HepG2 (cell line): ENCODE measurements at regions not wholly inside any gene's neighbourhood (a gene's known extent, or its start where the extent isn't known, plus 50 kb on each side); places are given as distances from the start of the nearest gene placed in this dataset.

Source experiments
- ARNT ChIP-seq: fragments of 450-650 bp; IDR thresholded peaks from 2 replicates; pipeline ENCODE4 v1.6.1; 2017
- KAT7 ChIP-seq: IDR thresholded peaks from 2 replicates; pipeline ENCODE4 v1.6.1; 2018; ENCODE audit warnings: borderline replicate concordance, missing compliant biosample characterization
- SOX6 ChIP-seq, 2 experiments: fragments of 450-650 bp in 1 of 2; sonication (generic) in 1 of 2; formaldehyde crosslinking in 1 of 2; IDR thresholded peaks; 2 replicates each; pipeline versions ENCODE4 v1.4.0 to v1.6.1; 2017 to 2020; ENCODE audit warnings: antibody characterized with exemption in 1 of 2, mild to moderate bottlenecking in 1 of 2, missing genetic modification reagents in 1 of 2
- ZNF260 ChIP-seq: sonication (generic); formaldehyde crosslinking; IDR thresholded peaks from 2 replicates; pipeline ENCODE4 v1.4.0; 2020; ENCODE audit warnings: missing genetic modification reagents, low read depth, mild to moderate bottlenecking, borderline replicate concordance
- ZNF326 ChIP-seq: sonication (generic); formaldehyde crosslinking; IDR thresholded peaks from 2 replicates; pipeline ENCODE4 v1.4.0; 2020; ENCODE audit warnings: missing genetic modification reagents, borderline replicate concordance
- ZNF709 ChIP-seq: sonication (generic); formaldehyde crosslinking; IDR thresholded peaks from 2 replicates; pipeline ENCODE4 v1.5.0; 2020; ENCODE audit warnings: mild to moderate bottlenecking, missing genetic modification reagents
- TF ChIP-seq, protein P1 (sequence below): sonication (generic); formaldehyde crosslinking; IDR thresholded peaks from 2 replicates; pipeline ENCODE4 v1.4.0; 2020; ENCODE audit warnings: mild to moderate bottlenecking, missing genetic modification reagents, borderline replicate concordance
- TF ChIP-seq, protein P2 (sequence below): sonication (generic); formaldehyde crosslinking; IDR thresholded peaks from 2 replicates; pipeline ENCODE4 v1.5.1; 2020; ENCODE audit warnings: missing genetic modification reagents, mild to moderate bottlenecking, borderline replicate concordance

DNA sequence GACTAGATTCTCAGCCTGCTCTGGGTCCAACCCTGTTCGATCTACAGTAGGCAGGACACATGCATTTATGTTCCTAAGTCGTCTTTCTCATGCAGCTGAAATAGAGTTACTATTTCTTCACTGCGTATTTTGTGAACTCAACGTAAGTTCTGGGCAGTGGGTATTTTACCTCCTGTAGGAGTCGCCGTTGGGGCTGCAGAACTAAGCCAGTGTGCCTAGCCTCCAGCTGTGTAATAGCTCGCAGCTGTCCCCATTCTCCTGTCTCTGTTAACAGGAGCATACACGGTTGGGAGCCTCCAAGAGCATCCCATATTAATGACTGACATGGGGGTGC is 58.4 kb upstream of the HRH1 start (continued):
- TF ChIP-seq ZNF326 (CRISPR knock-in tag) (no peak), ZNF709 (CRISPR knock-in tag) (no peak), ZNF260 (CRISPR knock-in tag) (no peak), ARNT (no peak), SOX6 (IDR thresholded peaks at IDR 0.05) (no peak), SOX6 (CRISPR knock-in tag; IDR thresholded peaks at IDR 0.05) (no peak), KAT7 (CRISPR knock-in tag) (no peak)
- TF ChIP-seq, protein P1, sequence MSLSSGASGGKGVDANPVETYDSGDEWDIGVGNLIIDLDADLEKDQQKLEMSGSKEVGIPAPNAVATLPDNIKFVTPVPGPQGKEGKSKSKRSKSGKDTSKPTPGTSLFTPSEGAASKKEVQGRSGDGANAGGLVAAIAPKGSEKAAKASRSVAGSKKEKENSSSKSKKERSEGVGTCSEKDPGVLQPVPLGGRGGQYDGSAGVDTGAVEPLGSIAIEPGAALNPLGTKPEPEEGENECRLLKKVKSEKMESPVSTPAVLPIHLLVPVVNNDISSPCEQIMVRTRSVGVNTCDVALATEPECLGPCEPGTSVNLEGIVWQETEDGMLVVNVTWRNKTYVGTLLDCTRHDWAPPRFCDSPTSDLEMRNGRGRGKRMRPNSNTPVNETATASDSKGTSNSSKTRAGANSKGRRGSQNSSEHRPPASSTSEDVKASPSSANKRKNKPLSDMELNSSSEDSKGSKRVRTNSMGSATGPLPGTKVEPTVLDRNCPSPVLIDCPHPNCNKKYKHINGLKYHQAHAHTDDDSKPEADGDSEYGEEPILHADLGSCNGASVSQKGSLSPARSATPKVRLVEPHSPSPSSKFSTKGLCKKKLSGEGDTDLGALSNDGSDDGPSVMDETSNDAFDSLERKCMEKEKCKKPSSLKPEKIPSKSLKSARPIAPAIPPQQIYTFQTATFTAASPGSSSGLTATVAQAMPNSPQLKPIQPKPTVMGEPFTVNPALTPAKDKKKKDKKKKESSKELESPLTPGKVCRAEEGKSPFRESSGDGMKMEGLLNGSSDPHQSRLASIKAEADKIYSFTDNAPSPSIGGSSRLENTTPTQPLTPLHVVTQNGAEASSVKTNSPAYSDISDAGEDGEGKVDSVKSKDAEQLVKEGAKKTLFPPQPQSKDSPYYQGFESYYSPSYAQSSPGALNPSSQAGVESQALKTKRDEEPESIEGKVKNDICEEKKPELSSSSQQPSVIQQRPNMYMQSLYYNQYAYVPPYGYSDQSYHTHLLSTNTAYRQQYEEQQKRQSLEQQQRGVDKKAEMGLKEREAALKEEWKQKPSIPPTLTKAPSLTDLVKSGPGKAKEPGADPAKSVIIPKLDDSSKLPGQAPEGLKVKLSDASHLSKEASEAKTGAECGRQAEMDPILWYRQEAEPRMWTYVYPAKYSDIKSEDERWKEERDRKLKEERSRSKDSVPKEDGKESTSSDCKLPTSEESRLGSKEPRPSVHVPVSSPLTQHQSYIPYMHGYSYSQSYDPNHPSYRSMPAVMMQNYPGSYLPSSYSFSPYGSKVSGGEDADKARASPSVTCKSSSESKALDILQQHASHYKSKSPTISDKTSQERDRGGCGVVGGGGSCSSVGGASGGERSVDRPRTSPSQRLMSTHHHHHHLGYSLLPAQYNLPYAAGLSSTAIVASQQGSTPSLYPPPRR (CRISPR knock-in tag), result no peak
- TF ChIP-seq, protein P2, sequence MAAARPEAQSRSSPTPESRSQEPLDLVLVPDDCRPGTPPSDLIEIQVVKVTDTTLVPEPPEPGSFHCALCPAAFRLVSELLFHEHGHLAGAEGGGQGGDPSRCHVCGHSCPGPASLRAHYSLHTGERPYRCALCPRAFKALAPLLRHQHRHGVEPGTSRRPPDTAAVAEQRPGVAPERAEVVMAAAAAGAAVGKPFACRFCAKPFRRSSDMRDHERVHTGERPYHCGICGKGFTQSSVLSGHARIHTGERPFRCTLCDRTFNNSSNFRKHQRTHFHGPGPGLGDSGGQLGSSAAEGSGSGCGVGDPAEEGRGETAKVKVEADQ (CRISPR knock-in tag), result no peak
